ENCODE measurements at regions not wholly inside any gene's neighbourhood (a gene's known extent, or its start where the extent isn't known, plus 50 kb on each side); places are given as distances from the start of the nearest gene placed in this dataset.

DNA sequence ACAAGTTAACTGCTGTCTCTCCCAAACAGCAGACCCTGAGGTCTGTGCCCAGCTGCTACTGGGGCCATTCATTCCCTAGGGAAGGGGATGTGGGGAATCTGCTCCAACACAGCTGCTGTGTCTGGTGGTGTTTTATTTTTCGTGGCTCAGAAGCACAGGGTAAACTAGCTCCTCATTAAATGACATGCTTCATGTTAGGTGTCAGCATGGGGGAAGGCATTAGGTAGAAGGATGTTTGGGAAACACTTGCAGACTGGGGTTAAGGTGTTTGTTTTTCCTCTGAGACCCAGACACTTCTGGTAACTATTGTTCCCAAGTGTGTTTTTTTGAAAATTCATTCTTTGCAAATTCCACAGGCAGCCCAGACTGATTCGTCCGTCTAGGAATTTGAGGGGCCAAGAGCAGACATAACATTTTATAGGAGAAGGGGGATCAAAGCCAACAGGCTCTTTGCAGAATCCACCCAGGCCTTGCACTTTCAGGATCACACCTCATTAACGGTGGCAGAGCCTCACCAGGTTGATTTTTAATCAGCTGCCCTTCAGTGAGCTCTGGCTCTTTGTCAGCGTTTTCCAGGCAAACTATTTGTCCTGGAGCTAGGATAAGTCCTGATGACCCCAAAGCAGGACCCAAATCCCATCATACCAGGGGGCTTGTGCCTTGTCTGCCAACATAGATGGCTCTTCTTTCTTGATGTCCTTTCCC lies 65.4 kb upstream of the ITGA11 start:
- DNase-seq, result no peak
- no peak overlapping the region for H3K27ac ChIP-seq (ENCODE audit: low read length)

DNA sequence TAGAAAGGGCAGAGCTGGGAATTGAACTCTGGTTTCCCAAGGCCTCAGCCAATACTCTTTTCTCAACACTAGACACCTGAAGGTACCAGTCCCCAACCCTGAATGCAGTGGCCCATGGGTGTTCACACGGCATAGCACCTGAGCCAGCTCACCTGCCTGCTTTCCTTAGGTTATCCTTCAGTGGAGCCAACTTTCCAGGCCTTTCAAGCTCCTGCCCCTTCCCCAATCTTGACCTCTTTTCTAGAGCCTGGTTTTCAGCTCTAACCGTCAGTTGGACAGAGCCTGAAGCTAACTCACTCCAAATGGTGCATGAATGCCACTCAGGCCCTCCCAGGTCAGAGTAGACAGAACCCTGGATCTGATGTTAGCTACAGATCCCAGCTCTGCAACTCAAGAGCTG lies 66.1 kb upstream of the ITGA11 start:
- H3K4me3 ChIP-seq (ENCODE audit: low read length), result no peak overlapping the region
- no peak overlapping the region for H3K27ac ChIP-seq (ENCODE audit: low read length)
- no peaks in the 10 kb centered on the region for H3K4me1 ChIP-seq (ENCODE audit: low read length)
- no peaks in the 10 kb centered on the region for H3K79me2 ChIP-seq (ENCODE audit: low read length)
- H3K4me2 ChIP-seq (ENCODE audit: low read depth, low read length), result no peak overlapping the region
- H3K27me3 ChIP-seq (replicated peaks; ENCODE audit: insufficient read depth, low read length), result no peaks in the 10 kb centered on the region
- no peak overlapping the region for H3K9ac ChIP-seq (ENCODE audit: low read length)
- H2AFZ ChIP-seq (ENCODE audit: low read length), result no peak overlapping the region
- no peak for DNase-seq
- H4K20me1 ChIP-seq (ENCODE audit: insufficient read depth, low read length), result no peaks in the 10 kb centered on the region
- H3K36me3 ChIP-seq (replicated peaks; ENCODE audit: insufficient read depth, low read length), result no peaks in the 10 kb centered on the region
- TF ChIP-seq EZH2 (optimal IDR thresholded peaks at IDR 0.05; ENCODE audit: low read depth, low read length), result no peak
- no peak for TF ChIP-seq EZH2phosphoT487 (IDR thresholded peaks at IDR 0.05; ENCODE audit: low read length)
- TF ChIP-seq, protein P1, sequence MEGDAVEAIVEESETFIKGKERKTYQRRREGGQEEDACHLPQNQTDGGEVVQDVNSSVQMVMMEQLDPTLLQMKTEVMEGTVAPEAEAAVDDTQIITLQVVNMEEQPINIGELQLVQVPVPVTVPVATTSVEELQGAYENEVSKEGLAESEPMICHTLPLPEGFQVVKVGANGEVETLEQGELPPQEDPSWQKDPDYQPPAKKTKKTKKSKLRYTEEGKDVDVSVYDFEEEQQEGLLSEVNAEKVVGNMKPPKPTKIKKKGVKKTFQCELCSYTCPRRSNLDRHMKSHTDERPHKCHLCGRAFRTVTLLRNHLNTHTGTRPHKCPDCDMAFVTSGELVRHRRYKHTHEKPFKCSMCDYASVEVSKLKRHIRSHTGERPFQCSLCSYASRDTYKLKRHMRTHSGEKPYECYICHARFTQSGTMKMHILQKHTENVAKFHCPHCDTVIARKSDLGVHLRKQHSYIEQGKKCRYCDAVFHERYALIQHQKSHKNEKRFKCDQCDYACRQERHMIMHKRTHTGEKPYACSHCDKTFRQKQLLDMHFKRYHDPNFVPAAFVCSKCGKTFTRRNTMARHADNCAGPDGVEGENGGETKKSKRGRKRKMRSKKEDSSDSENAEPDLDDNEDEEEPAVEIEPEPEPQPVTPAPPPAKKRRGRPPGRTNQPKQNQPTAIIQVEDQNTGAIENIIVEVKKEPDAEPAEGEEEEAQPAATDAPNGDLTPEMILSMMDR (IDR thresholded peaks at IDR 0.05; ENCODE audit: low read length), result no peak
- H3K9me3 ChIP-seq (replicated peaks; ENCODE audit: insufficient read depth, low read length), result no peaks in the 10 kb centered on the region
- H3F3A ChIP-seq (ENCODE audit: insufficient read depth, low read length), result no peaks in the 10 kb centered on the region
- no peaks in the 10 kb centered on the region for H3K9me2 ChIP-seq (replicated peaks; ENCODE audit: insufficient read depth, low read length)

More for the DNA sequence above, 65.4 kb upstream of the ITGA11 start:
- H2AFZ ChIP-seq (ENCODE audit: low read length), result no peak overlapping the region
- H3F3A ChIP-seq (ENCODE audit: insufficient read depth, low read length), result no peaks in the 10 kb centered on the region
- TF ChIP-seq, protein P1 (IDR thresholded peaks at IDR 0.05; ENCODE audit: low read length), result no peak
- TF ChIP-seq EZH2phosphoT487 (IDR thresholded peaks at IDR 0.05; ENCODE audit: low read length) (no peak), EZH2 (optimal IDR thresholded peaks at IDR 0.05; ENCODE audit: low read depth, low read length) (no peak)
- no peaks in the 10 kb centered on the region for H3K36me3 ChIP-seq (replicated peaks; ENCODE audit: insufficient read depth, low read length)
- H3K9me3 ChIP-seq (replicated peaks; ENCODE audit: insufficient read depth, low read length), result no peaks in the 10 kb centered on the region
- no peaks in the 10 kb centered on the region for H3K9me2 ChIP-seq (replicated peaks; ENCODE audit: insufficient read depth, low read length)
- H3K4me3 ChIP-seq (ENCODE audit: low read length), result no peak overlapping the region
- H3K9ac ChIP-seq (ENCODE audit: low read length), result no peak overlapping the region
- H4K20me1 ChIP-seq (ENCODE audit: insufficient read depth, low read length), result no peaks in the 10 kb centered on the region
- no peaks in the 10 kb centered on the region for H3K27me3 ChIP-seq (replicated peaks; ENCODE audit: insufficient read depth, low read length)
- no peaks in the 10 kb centered on the region for H3K79me2 ChIP-seq (ENCODE audit: low read length)
- no peaks in the 10 kb centered on the region for H3K4me1 ChIP-seq (ENCODE audit: low read length)
- H3K4me2 ChIP-seq (ENCODE audit: low read depth, low read length), result no peak overlapping the region

DNA sequence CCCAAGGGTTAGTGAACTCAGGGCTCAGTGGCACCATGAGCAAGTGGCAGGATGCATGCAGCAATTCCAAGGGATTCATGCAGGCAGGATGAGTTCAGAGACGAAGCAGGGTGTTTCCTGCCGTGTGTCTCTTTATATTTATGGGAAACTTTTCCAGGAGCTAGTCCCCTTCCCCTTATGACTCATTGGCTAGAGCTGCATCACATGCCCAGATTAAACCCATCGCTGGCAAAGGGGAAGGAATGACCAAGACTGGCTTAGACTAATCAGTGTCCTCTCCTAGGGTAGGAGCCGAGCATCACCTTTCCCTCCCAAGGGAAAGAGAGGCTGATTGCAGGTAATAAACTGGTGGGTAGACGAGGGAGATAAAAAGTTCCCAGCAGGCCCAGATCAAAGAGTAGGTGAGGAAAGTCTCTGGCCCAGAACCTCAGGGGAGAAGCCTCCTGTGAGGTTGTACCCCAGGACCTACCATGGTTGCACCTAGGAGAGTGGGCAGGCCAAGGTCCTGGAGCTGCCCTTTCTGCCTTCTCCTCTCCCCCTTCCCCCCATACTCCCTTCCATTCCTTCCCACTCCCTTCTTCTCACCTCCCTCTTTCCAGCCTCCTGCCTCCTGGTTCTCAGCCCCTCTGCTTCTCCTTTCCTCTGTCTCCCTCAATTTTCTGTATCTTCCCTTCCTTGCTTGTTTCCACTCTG lies 67.8 kb upstream of the ITGA11 start:
- no peaks in the 10 kb centered on the region for H3K9me2 ChIP-seq (replicated peaks; ENCODE audit: insufficient read depth, low read length)
- no peaks in the 10 kb centered on the region for H3K27me3 ChIP-seq (replicated peaks; ENCODE audit: insufficient read depth, low read length)
- H3K9ac ChIP-seq (ENCODE audit: low read length), result no peak overlapping the region
- H3K4me1 ChIP-seq (ENCODE audit: low read length), result no peaks in the 10 kb centered on the region
- H3K36me3 ChIP-seq (replicated peaks; ENCODE audit: insufficient read depth, low read length), result no peaks in the 10 kb centered on the region
- no peak overlapping the region for H3K27ac ChIP-seq (ENCODE audit: low read length)
- no peaks in the 10 kb centered on the region for H3F3A ChIP-seq (ENCODE audit: insufficient read depth, low read length)
- H3K4me3 ChIP-seq (ENCODE audit: low read length), result no peak overlapping the region
- no peaks in the 10 kb centered on the region for H3K79me2 ChIP-seq (ENCODE audit: low read length)
- TF ChIP-seq, protein P1 (IDR thresholded peaks at IDR 0.05; ENCODE audit: low read length), result no peak
- TF ChIP-seq EZH2 (optimal IDR thresholded peaks at IDR 0.05; ENCODE audit: low read depth, low read length), result no peak
- TF ChIP-seq EZH2phosphoT487 (IDR thresholded peaks at IDR 0.05; ENCODE audit: low read length), result no peak
- no peaks in the 10 kb centered on the region for H3K9me3 ChIP-seq (replicated peaks; ENCODE audit: insufficient read depth, low read length)
- H3K4me2 ChIP-seq (ENCODE audit: low read depth, low read length), result no peak overlapping the region
- H4K20me1 ChIP-seq (ENCODE audit: insufficient read depth, low read length), result no peaks in the 10 kb centered on the region
- H2AFZ ChIP-seq (ENCODE audit: low read length), result no peak overlapping the region
- no peak for DNase-seq
